ENCODE measurements at regions not wholly inside any gene's neighbourhood (a gene's known extent, or its start where the extent isn't known, plus 50 kb on each side); places are given as distances from the start of the nearest gene placed in this dataset.

DNA sequence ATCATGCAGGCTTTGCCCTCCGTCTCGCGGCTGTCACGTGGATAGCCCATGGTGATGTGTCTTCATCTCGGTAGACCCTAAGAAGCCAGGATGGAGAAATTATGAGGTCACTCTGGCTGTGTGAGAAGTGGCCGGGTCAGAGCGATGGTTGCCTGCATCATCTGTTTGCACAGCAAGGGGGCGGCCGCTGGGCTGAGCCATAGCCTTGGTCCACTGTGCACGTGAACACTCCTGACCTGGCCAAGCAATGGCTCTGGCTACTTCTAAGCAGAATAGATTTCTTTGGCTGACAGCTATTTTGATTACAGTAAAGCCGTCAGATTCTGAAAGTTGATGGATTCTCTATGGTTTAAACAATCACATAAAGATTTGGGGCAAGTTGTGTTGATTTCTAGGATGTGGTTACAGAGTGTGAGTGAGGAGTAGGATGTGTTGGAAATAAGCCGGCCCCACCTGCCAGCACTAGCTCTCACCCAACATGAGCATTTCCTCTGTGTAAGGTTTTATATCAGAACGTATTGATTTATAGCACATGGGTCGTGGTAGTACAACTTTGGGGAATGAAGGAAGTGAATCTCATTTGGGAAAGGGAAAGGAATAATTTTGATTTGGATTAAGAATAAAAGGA, 214.4 kb upstream of the GPR26 start:
- no peak overlapping the region for H3K4me2 ChIP-seq (ENCODE audit: insufficient read depth, low read length)

GRCh38 chr10:123454987-123455386, 211.2 kb upstream of the GPR26 start:
- no peaks in the 10 kb centered on the region for H3K79me2 ChIP-seq (ENCODE audit: insufficient read depth, low read length)
- no peak for TF ChIP-seq EZH2 (IDR thresholded peaks at IDR 0.05; ENCODE audit: borderline replicate concordance, low read depth, low read length, severe bottlenecking)
- no peak for TF ChIP-seq CTCF (IDR thresholded peaks at IDR 0.05; ENCODE audit: borderline replicate concordance, extremely low read depth, low read length, poor library complexity, severe bottlenecking)

More for the DNA sequence above, 214.4 kb upstream of the GPR26 start:
- Histone ChIP-seq H3K27ac (ENCODE audit: low read length) (no peak overlapping the region), H4K20me1 (ENCODE audit: insufficient read depth, low read length) (no peaks in the 10 kb centered on the region), H3K4me3 (ENCODE audit: low read depth in 1 of 2, low read length in 2 of 2) (no peak overlapping the region), H3K36me3 (ENCODE audit: insufficient read depth, low read length) (no peaks in the 10 kb centered on the region), H3K27me3 (ENCODE audit: insufficient read depth, low read length, poor library complexity) (peaks cover 4% of the 10 kb centered on the region), H3K9me3 (ENCODE audit: insufficient read depth, low read length, severe bottlenecking) (no peaks in the 10 kb centered on the region), H2AFZ (ENCODE audit: low read depth, low read length) (no peak overlapping the region), H3K79me2 (ENCODE audit: insufficient read depth, low read length) (no peaks in the 10 kb centered on the region), H3K4me1 (ENCODE audit: insufficient read depth, low read length) (no peaks in the 10 kb centered on the region), H3K9ac (ENCODE audit: low read depth, low read length) (no peak overlapping the region)
- no peak for DNase-seq
- TF ChIP-seq EZH2 (IDR thresholded peaks at IDR 0.05; ENCODE audit: borderline replicate concordance, low read depth, low read length, severe bottlenecking) (no peak), CTCF (IDR thresholded peaks at IDR 0.05; ENCODE audit: borderline replicate concordance, extremely low read depth, low read length, poor library complexity, severe bottlenecking) (no peak)
- no peak for ATAC-seq (ENCODE audit: insufficient read depth, low read depth)

GRCh38 chr10:123455861-123456260, 210.3 kb upstream of the GPR26 start:
- H3K36me3 ChIP-seq (ENCODE audit: insufficient read depth, low read length) = no peaks in the 10 kb centered on the region
- H3K27ac ChIP-seq (ENCODE audit: low read length) = no peak overlapping the region
- no peaks in the 10 kb centered on the region for H3K9me3 ChIP-seq (ENCODE audit: insufficient read depth, low read length, severe bottlenecking)
- H3K27me3 ChIP-seq (ENCODE audit: insufficient read depth, low read length, poor library complexity) = peaks cover 4% of the 10 kb centered on the region
- DNase-seq (no peak), ATAC-seq (ENCODE audit: insufficient read depth, low read depth) (no peak)
- no peaks in the 10 kb centered on the region for H4K20me1 ChIP-seq (ENCODE audit: insufficient read depth, low read length)
- no peak overlapping the region for H3K4me2 ChIP-seq (ENCODE audit: insufficient read depth, low read length)
- no peaks in the 10 kb centered on the region for H3K79me2 ChIP-seq (ENCODE audit: insufficient read depth, low read length)
- TF ChIP-seq EZH2 (IDR thresholded peaks at IDR 0.05; ENCODE audit: borderline replicate concordance, low read depth, low read length, severe bottlenecking) (no peak), CTCF (IDR thresholded peaks at IDR 0.05; ENCODE audit: borderline replicate concordance, extremely low read depth, low read length, poor library complexity, severe bottlenecking) (no peak)
- no peak overlapping the region for H2AFZ ChIP-seq (ENCODE audit: low read depth, low read length)
- no peak overlapping the region for H3K4me3 ChIP-seq (ENCODE audit: low read depth in 1 of 2, low read length in 2 of 2)
- H3K9ac ChIP-seq (ENCODE audit: low read depth, low read length) = no peak overlapping the region
- H3K4me1 ChIP-seq (ENCODE audit: insufficient read depth, low read length) = no peaks in the 10 kb centered on the region

More at GRCh38 chr10:123454987-123455386, 211.2 kb upstream of the GPR26 start:
- ATAC-seq (ENCODE audit: insufficient read depth, low read depth) = no peak
- H3K27ac ChIP-seq (ENCODE audit: low read length) = no peak overlapping the region
- H3K36me3 ChIP-seq (ENCODE audit: insufficient read depth, low read length) = no peaks in the 10 kb centered on the region
- no peak overlapping the region for H3K4me3 ChIP-seq (ENCODE audit: low read depth in 1 of 2, low read length in 2 of 2)
- peaks cover 4% of the 10 kb centered on the region for H3K27me3 ChIP-seq (ENCODE audit: insufficient read depth, low read length, poor library complexity)
- H3K4me1 ChIP-seq (ENCODE audit: insufficient read depth, low read length) = no peaks in the 10 kb centered on the region
- H3K4me2 ChIP-seq (ENCODE audit: insufficient read depth, low read length) = no peak overlapping the region
- no peaks in the 10 kb centered on the region for H4K20me1 ChIP-seq (ENCODE audit: insufficient read depth, low read length)
- H3K9ac ChIP-seq (ENCODE audit: low read depth, low read length) = no peak overlapping the region
- no peak for DNase-seq
- no peak overlapping the region for H2AFZ ChIP-seq (ENCODE audit: low read depth, low read length)
- no peaks in the 10 kb centered on the region for H3K9me3 ChIP-seq (ENCODE audit: insufficient read depth, low read length, severe bottlenecking)

All from DND-41 (cell line).